PFSK-1 (cell line): ENCODE measurements at regions not wholly inside any gene's neighbourhood (a gene's known extent, or its start where the extent isn't known, plus 50 kb on each side); places are given as distances from the start of the nearest gene placed in this dataset.

ENCODE experiments used
- FOXP2 ChIP-seq: optimal IDR thresholded peaks from 2 replicates; pipeline ENCODE3; 2011; ENCODE audit warnings: borderline replicate concordance, control low read depth, inconsistent platforms; ENCODE audit not compliant: insufficient read depth; ENCODE audit errors: extremely low read length, extremely low read depth
- POLR2AphosphoS5 ChIP-seq: IDR thresholded peaks from 2 replicates; pipeline ENCODE4 v1.6.1; 2012; ENCODE audit warnings: low read depth, mild to moderate bottlenecking, control low read depth, low read length, moderate library complexity
- REST ChIP-seq, 2 experiments: IDR thresholded peaks; 2 replicates each; pipeline versions ENCODE4 v1.6.1 to v1.8.0; 2011 to 2012; ENCODE audit warnings: low read depth in 2 of 2, low read length in 2 of 2, control low read depth in 1 of 2, inconsistent platforms in 1 of 2, mild to moderate bottlenecking in 1 of 2, moderate library complexity in 1 of 2; ENCODE audit not compliant: insufficient read depth in 1 of 2
- SIN3A ChIP-seq: IDR thresholded peaks from 2 replicates; pipeline ENCODE4 v1.6.1; 2012; ENCODE audit warnings: mild to moderate bottlenecking, low read length, moderate library complexity, borderline replicate concordance; ENCODE audit not compliant: insufficient read depth
- TAF1 ChIP-seq: IDR thresholded peaks from 2 replicates; pipeline ENCODE4 v1.6.1; 2012; ENCODE audit warnings: low read length, control low read depth, borderline replicate concordance; ENCODE audit not compliant: insufficient read depth

- TF ChIP-seq REST (IDR thresholded peaks at IDR 0.05; ENCODE audit: insufficient read depth in 1 of 2, low read depth in 2 of 2, low read length in 2 of 2) (no peak), FOXP2 (no peak), TAF1 (no peak), POLR2AphosphoS5 (no peak), SIN3A (no peak)
Measured at GRCh38 chrX:131650637-131651410, 107.0 kb downstream of the OR13H1 start.

GRCh38 chrX:131671735-131672134, 127.9 kb downstream of the OR13H1 start:
- TF ChIP-seq REST (IDR thresholded peaks at IDR 0.05; ENCODE audit: insufficient read depth in 1 of 2, low read depth in 2 of 2, low read length in 2 of 2) (no peak), FOXP2 (no peak), TAF1 (no peak), POLR2AphosphoS5 (no peak), SIN3A (no peak)

GRCh38 chrX:131675596-131676194, 131.8 kb downstream of the OR13H1 start:
- TF ChIP-seq SIN3A, result no peak
- no peak for TF ChIP-seq TAF1
- no peak for TF ChIP-seq FOXP2
- no peak for TF ChIP-seq REST (IDR thresholded peaks at IDR 0.05; ENCODE audit: insufficient read depth in 1 of 2, low read depth in 2 of 2, low read length in 2 of 2)
- TF ChIP-seq POLR2AphosphoS5, result no peak

GRCh38 chrX:131677655-131678628, 134.1 kb downstream of the OR13H1 start:
- TF ChIP-seq REST (IDR thresholded peaks at IDR 0.05; ENCODE audit: insufficient read depth in 1 of 2, low read depth in 2 of 2, low read length in 2 of 2) (no peak), FOXP2 (no peak), POLR2AphosphoS5 (no peak), TAF1 (no peak), SIN3A (no peak)
